ENCODE measurements at regions not wholly inside any gene's neighbourhood (a gene's known extent, or its start where the extent isn't known, plus 50 kb on each side); places are given as distances from the start of the nearest gene placed in this dataset.

GRCh38 chr4:187016101-187016500, 292.4 kb upstream of the FAT1 start:
- H3K27me3 ChIP-seq (ENCODE audit: insufficient read depth, poor library complexity, severe bottlenecking) = no peaks in the 10 kb centered on the region
- no peaks in the 10 kb centered on the region for H3K9me3 ChIP-seq (ENCODE audit: severe bottlenecking)
- H3K4me3 ChIP-seq (ENCODE audit: severe bottlenecking) = no peak overlapping the region
- H3K27ac ChIP-seq (ENCODE audit: poor library complexity, severe bottlenecking) = no peak overlapping the region
- H3K4me1 ChIP-seq (ENCODE audit: insufficient read depth, poor library complexity, severe bottlenecking) = no peaks in the 10 kb centered on the region
- no peak for ATAC-seq (ENCODE audit: low read depth)
- no peaks in the 10 kb centered on the region for H3K36me3 ChIP-seq (ENCODE audit: low read depth)
- no peak for DNase-seq (ENCODE audit: low spot score)
- TF ChIP-seq CTCF (IDR thresholded peaks at IDR 0.05; ENCODE audit: poor library complexity, severe bottlenecking) = no peak

GRCh38 chr4:187017147-187017546, 293.5 kb upstream of the FAT1 start:
- Histone ChIP-seq H3K27ac (ENCODE audit: poor library complexity, severe bottlenecking) (no peak overlapping the region), H3K4me1 (ENCODE audit: insufficient read depth, poor library complexity, severe bottlenecking) (no peaks in the 10 kb centered on the region), H3K36me3 (ENCODE audit: low read depth) (no peaks in the 10 kb centered on the region), H3K27me3 (ENCODE audit: insufficient read depth, poor library complexity, severe bottlenecking) (no peaks in the 10 kb centered on the region), H3K4me3 (ENCODE audit: severe bottlenecking) (no peak overlapping the region), H3K9me3 (ENCODE audit: severe bottlenecking) (no peaks in the 10 kb centered on the region)
- ATAC-seq (ENCODE audit: low read depth) = no peak
- TF ChIP-seq CTCF (IDR thresholded peaks at IDR 0.05; ENCODE audit: poor library complexity, severe bottlenecking) = no peak
- DNase-seq (ENCODE audit: low spot score) = no peak

- H3K4me3 ChIP-seq (ENCODE audit: severe bottlenecking) = no peak overlapping the region
- no peak overlapping the region for H3K27ac ChIP-seq (ENCODE audit: poor library complexity, severe bottlenecking)
- DNase-seq (ENCODE audit: low spot score) (no peak), ATAC-seq (ENCODE audit: low read depth) (no peak)
- no peaks in the 10 kb centered on the region for H3K36me3 ChIP-seq (ENCODE audit: low read depth)
- H3K27me3 ChIP-seq (ENCODE audit: insufficient read depth, poor library complexity, severe bottlenecking) = no peaks in the 10 kb centered on the region
- no peaks in the 10 kb centered on the region for H3K9me3 ChIP-seq (ENCODE audit: severe bottlenecking)
- no peaks in the 10 kb centered on the region for H3K4me1 ChIP-seq (ENCODE audit: insufficient read depth, poor library complexity, severe bottlenecking)
- TF ChIP-seq CTCF (IDR thresholded peaks at IDR 0.05; ENCODE audit: poor library complexity, severe bottlenecking) = no peak
These were observed 296.2 kb upstream of the FAT1 start for GRCh38 chr4:187019896-187020295.

GRCh38 chr4:187020676-187021075, 297.0 kb upstream of the FAT1 start:
- Histone ChIP-seq H3K27ac (ENCODE audit: poor library complexity, severe bottlenecking) (no peak overlapping the region), H3K27me3 (ENCODE audit: insufficient read depth, poor library complexity, severe bottlenecking) (no peaks in the 10 kb centered on the region), H3K36me3 (ENCODE audit: low read depth) (no peaks in the 10 kb centered on the region), H3K4me1 (ENCODE audit: insufficient read depth, poor library complexity, severe bottlenecking) (no peaks in the 10 kb centered on the region), H3K4me3 (ENCODE audit: severe bottlenecking) (no peak overlapping the region), H3K9me3 (ENCODE audit: severe bottlenecking) (no peaks in the 10 kb centered on the region)
- no peak for ATAC-seq (ENCODE audit: low read depth)
- TF ChIP-seq CTCF (IDR thresholded peaks at IDR 0.05; ENCODE audit: poor library complexity, severe bottlenecking) = no peak
- no peak for DNase-seq (ENCODE audit: low spot score)

- Histone ChIP-seq H3K4me3 (ENCODE audit: severe bottlenecking) (no peak overlapping the region), H3K4me1 (ENCODE audit: insufficient read depth, poor library complexity, severe bottlenecking) (no peaks in the 10 kb centered on the region), H3K36me3 (ENCODE audit: low read depth) (no peaks in the 10 kb centered on the region), H3K9me3 (ENCODE audit: severe bottlenecking) (no peaks in the 10 kb centered on the region), H3K27ac (ENCODE audit: poor library complexity, severe bottlenecking) (no peak overlapping the region), H3K27me3 (ENCODE audit: insufficient read depth, poor library complexity, severe bottlenecking) (no peaks in the 10 kb centered on the region)
- ATAC-seq (ENCODE audit: low read depth) (no peak), DNase-seq (ENCODE audit: low spot score) (no peak)
- no peak for TF ChIP-seq CTCF (IDR thresholded peaks at IDR 0.05; ENCODE audit: poor library complexity, severe bottlenecking)
These were observed 298.0 kb upstream of the FAT1 start for GRCh38 chr4:187021436-187022205.

All from RWPE2 (cell line).